ENCODE measurements at regions not wholly inside any gene's neighbourhood (a gene's known extent, or its start where the extent isn't known, plus 50 kb on each side); places are given as distances from the start of the nearest gene placed in this dataset.

- no peak for DNase-seq (ENCODE audit: low read depth)
- no peak for TF ChIP-seq CTCF (IDR thresholded peaks at IDR 0.05; ENCODE audit: low read depth, low read length, missing control alignments)
- H3K4me3 ChIP-seq (ENCODE audit: low read depth, low read length): no peak overlapping the region
These were observed 51.0 kb upstream of the VEGFC start for GRCh38 chr4:176843710-176844109.

GRCh38 chr4:176844448-176844847 lies 51.7 kb upstream of the VEGFC start:
- DNase-seq (ENCODE audit: low read depth): no peak
- H3K4me3 ChIP-seq (ENCODE audit: low read depth, low read length): no peak overlapping the region
- TF ChIP-seq CTCF (IDR thresholded peaks at IDR 0.05; ENCODE audit: low read depth, low read length, missing control alignments): no peak

GRCh38 chr4:176845636-176846035 lies 52.9 kb upstream of the VEGFC start:
- TF ChIP-seq CTCF (IDR thresholded peaks at IDR 0.05; ENCODE audit: low read depth, low read length, missing control alignments): no peak
- H3K4me3 ChIP-seq (ENCODE audit: low read depth, low read length): no peak overlapping the region
- no peak for DNase-seq (ENCODE audit: low read depth)

GRCh38 chr4:176849076-176849475 lies 56.4 kb upstream of the VEGFC start:
- no peak overlapping the region for H3K4me3 ChIP-seq (ENCODE audit: low read depth, low read length)
- TF ChIP-seq CTCF (IDR thresholded peaks at IDR 0.05; ENCODE audit: low read depth, low read length, missing control alignments): no peak
- DNase-seq (ENCODE audit: low read depth): no peak

DNA sequence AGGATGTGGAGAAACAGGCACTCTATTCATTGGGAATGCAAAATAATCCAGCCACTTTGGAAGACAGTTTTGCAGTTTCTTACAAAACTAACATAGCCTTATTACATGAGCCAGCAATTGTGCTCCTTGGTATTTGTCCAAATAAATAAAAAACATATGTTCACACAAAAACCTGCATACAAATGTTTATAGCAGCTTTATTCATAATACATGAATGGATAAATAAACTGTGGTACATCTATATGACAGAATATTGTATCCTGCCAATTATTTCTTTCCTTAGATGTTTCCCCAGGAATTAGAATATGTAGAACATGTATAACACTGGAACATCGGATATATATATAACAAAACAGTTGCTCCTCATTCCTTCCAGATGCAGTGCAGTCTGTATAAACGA lies 57.7 kb upstream of the VEGFC start:
- H3K4me3 ChIP-seq (ENCODE audit: low read depth, low read length): no peak overlapping the region
- TF ChIP-seq CTCF (IDR thresholded peaks at IDR 0.05; ENCODE audit: low read depth, low read length, missing control alignments): no peak
- DNase-seq (ENCODE audit: low read depth): no peak

DNA sequence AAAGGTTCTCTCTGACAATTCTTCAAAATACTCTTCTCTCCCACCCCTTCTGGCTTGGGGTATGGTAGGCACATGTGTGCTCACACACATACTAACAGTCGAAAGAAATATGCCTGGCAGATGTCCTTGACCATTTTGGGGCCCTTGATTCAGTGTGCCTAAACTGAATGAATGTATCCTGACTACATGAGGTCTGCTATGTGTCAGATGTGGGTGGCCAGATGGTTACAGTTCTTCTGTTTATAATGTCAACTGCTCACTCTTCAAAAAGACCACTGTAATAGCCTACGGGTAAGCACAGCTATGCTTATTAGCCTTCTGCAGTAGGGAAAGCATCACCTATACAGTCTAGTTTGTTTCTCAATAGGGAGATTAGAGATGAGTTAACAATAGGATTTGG lies 63.7 kb upstream of the VEGFC start:
- DNase-seq (ENCODE audit: low read depth): no peak
- H3K4me3 ChIP-seq (ENCODE audit: low read depth, low read length): no peak overlapping the region
- no peak for TF ChIP-seq CTCF (IDR thresholded peaks at IDR 0.05; ENCODE audit: low read depth, low read length, missing control alignments)

DNA sequence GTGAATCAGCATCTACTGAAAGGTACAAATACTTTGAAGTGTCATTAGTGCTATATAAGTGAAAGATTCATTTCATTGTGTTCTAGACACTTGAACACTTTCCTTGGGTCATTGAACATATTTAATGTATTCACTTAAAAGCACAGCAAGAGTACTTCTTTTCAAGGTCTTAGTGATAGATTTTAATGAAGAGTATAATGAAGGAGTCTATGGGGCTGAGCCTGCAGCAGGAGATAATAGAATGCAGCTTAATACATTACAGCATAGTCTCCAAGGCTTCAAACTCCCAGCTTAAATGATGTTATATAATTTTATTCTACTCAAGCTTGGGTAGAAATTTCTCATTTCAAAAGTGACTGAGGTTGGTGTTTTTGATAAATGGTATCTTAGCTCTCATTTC lies 66.1 kb upstream of the VEGFC start:
- no peak overlapping the region for H3K4me3 ChIP-seq (ENCODE audit: low read depth, low read length)
- no peak for TF ChIP-seq CTCF (IDR thresholded peaks at IDR 0.05; ENCODE audit: low read depth, low read length, missing control alignments)
- DNase-seq (ENCODE audit: low read depth): no peak
